Mammary epithelial cell (primary cell): ENCODE measurements at regions not wholly inside any gene's neighbourhood (a gene's known extent, or its start where the extent isn't known, plus 50 kb on each side); places are given as distances from the start of the nearest gene placed in this dataset.

Source experiments
- CTCF ChIP-seq, 2 donors: IDR thresholded peaks in 1 of 2; conservative IDR thresholded peaks in 1 of 2; 2 replicates each; pipeline ENCODE4 v1.5.1; 2011 to 2012; ENCODE audit warnings: inconsistent platforms in 2 of 2, low read length in 2 of 2, mild to moderate bottlenecking in 2 of 2, control low read depth in 1 of 2, low read depth in 1 of 2; ENCODE audit not compliant: insufficient read depth in 1 of 2; ENCODE audit errors: extremely low read depth in 1 of 2
- EZH2 ChIP-seq: IDR thresholded peaks from 2 replicates; pipeline ENCODE4 v1.6.1; 2012; ENCODE audit warnings: low read length, inconsistent platforms, borderline replicate concordance

DNA sequence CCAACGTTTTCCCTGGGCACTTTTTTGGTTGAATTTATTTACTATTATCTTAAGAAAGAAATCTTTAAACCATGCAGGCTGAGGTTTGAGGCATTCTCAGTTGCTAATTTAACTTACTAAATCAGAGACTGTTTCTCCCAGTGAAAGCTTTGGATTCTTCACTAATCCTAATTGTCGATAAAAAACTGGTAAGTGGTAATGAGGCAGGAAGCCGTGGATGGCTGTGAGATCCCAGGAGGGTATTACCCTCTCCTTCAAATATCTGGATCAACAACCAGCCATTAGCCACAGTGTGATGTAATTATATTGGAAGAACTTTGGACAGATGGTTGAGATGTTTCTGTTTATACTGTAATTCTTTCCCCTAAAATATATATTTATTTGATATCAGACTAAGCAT is 485.0 kb downstream of the DISC1 start:
- TF ChIP-seq CTCF (conservative IDR thresholded peaks at IDR 0.05 in 1 of 2, IDR thresholded peaks at IDR 0.05 in 1 of 2; ENCODE audit: extremely low read depth in 1 of 2, insufficient read depth in 1 of 2, low read depth in 1 of 2, low read length in 2 of 2) = no peak
- no peak for TF ChIP-seq EZH2
